Liver (tissue), 3 donors: ENCODE measurements at regions not wholly inside any gene's neighbourhood (a gene's known extent, or its start where the extent isn't known, plus 50 kb on each side); places are given as distances from the start of the nearest gene placed in this dataset.

ENCODE experiments used
- CTCF ChIP-seq: fragments of 150-350 bp; IDR thresholded peaks from 2 replicates; pipeline ENCODE4 v1.5.1; 2017; ENCODE audit warnings: improper control_type of control experiment, low read depth, low read length; ENCODE audit not compliant: missing input control
- EGR1 ChIP-seq, 2 donors: IDR thresholded peaks; 2 replicates each; pipeline ENCODE4 v1.6.1; 2016 to 2018; ENCODE audit warnings: antibody characterized with exemption in 2 of 2, low read depth in 2 of 2
- FOXA1 ChIP-seq: IDR thresholded peaks from 2 replicates; pipeline ENCODE4 v1.6.1; 2016; ENCODE audit warnings: antibody characterized with exemption
- FOXA2 ChIP-seq: IDR thresholded peaks from 2 replicates; pipeline ENCODE4 v1.6.1; 2016; ENCODE audit warnings: antibody characterized with exemption
- GABPA ChIP-seq, 2 donors: IDR thresholded peaks in 1 of 2; conservative IDR thresholded peaks in 1 of 2; 2 replicates each; pipeline ENCODE4 v1.6.1; 2016; ENCODE audit warnings: antibody characterized with exemption in 2 of 2, mild to moderate bottlenecking in 1 of 2, moderate library complexity in 1 of 2
- HNF4A ChIP-seq, 2 donors: conservative IDR thresholded peaks; 2 replicates each; pipeline ENCODE4 v1.6.1; 2016; ENCODE audit warnings: antibody characterized with exemption in 2 of 2, mild to moderate bottlenecking in 2 of 2
- JUND ChIP-seq, 2 donors: IDR thresholded peaks; 2 replicates each; pipeline ENCODE4 v1.6.1; 2016; ENCODE audit warnings: antibody characterized with exemption in 2 of 2
- MAX ChIP-seq: IDR thresholded peaks from 2 replicates; pipeline ENCODE4 v1.6.1; 2016; ENCODE audit warnings: antibody characterized with exemption
- RAD21 ChIP-seq, 2 donors: IDR thresholded peaks; 2 replicates each; pipeline ENCODE4 v1.6.1; 2016; ENCODE audit warnings: antibody characterized with exemption in 2 of 2, mild to moderate bottlenecking in 2 of 2
- REST ChIP-seq: IDR thresholded peaks from 2 replicates; pipeline ENCODE4 v1.6.1; 2016; ENCODE audit warnings: antibody characterized with exemption, mild to moderate bottlenecking
- SP1 ChIP-seq: IDR thresholded peaks from 2 replicates; pipeline ENCODE4 v1.6.1; 2018; ENCODE audit warnings: antibody characterized with exemption, mild to moderate bottlenecking
- TAF1 ChIP-seq: conservative IDR thresholded peaks from 2 replicates; pipeline ENCODE4 v1.6.1; 2016; ENCODE audit warnings: antibody characterized with exemption, mild to moderate bottlenecking
- YY1 ChIP-seq: IDR thresholded peaks from 2 replicates; pipeline ENCODE4 v1.6.1; 2016; ENCODE audit warnings: antibody characterized with exemption, mild to moderate bottlenecking
- donor health status: healthy.
- donor health status: healthy.

GRCh38 chr6:69489970-69490369 lies 306.8 kb downstream of the LMBRD1 start:
- TF ChIP-seq CTCF (no peak), GABPA (IDR thresholded peaks at IDR 0.05 in 1 of 2, conservative IDR thresholded peaks at IDR 0.05 in 1 of 2) (no peak), EGR1 (IDR thresholded peaks at IDR 0.05; ENCODE audit: low read depth in 2 of 2) (no peak), REST (no peak), YY1 (no peak), MAX (no peak), RAD21 (IDR thresholded peaks at IDR 0.05) (no peak), HNF4A (conservative IDR thresholded peaks at IDR 0.05) (no peak), SP1 (no peak), FOXA1 (no peak), JUND (IDR thresholded peaks at IDR 0.05) (no peak), TAF1 (no peak), FOXA2 (no peak)
